Right lung (tissue), 2 donors: ENCODE measurements at regions not wholly inside any gene's neighbourhood (a gene's known extent, or its start where the extent isn't known, plus 50 kb on each side); places are given as distances from the start of the nearest gene placed in this dataset.

Experiments
- DNase-seq, 2 donors: peaks; one replicate each; pipeline ENCODE4 v3.0.0-alpha.2; 2013

- no peak for DNase-seq
These were observed 53.1 kb upstream of the CACNA1E start for GRCh38 chr1:181430015-181430885.
